H9 (cell line): ENCODE measurements at regions not wholly inside any gene's neighbourhood (a gene's known extent, or its start where the extent isn't known, plus 50 kb on each side); places are given as distances from the start of the nearest gene placed in this dataset.

Experiments
- DNase-seq: peaks from one replicate; pipeline ENCODE4 v3.0.0-alpha.2; 2017
- H2AFZ ChIP-seq: one replicate; pipeline ENCODE4 v1.6.1; 2013; ENCODE audit warnings: mild to moderate bottlenecking, low read length, control low read depth, moderate library complexity
- H2AK5ac ChIP-seq: 2 replicates; pipeline ENCODE4 v1.6.1; 2013; ENCODE audit warnings: low read length, control low read depth, mixed read lengths; ENCODE audit not compliant: insufficient read length
- H2BK120ac ChIP-seq: one replicate; pipeline ENCODE4 v1.6.1; 2013; ENCODE audit warnings: low read depth, mild to moderate bottlenecking, low read length, control low read depth, inconsistent platforms; ENCODE audit not compliant: poor library complexity, severe bottlenecking
- H2BK12ac ChIP-seq: 2 replicates; pipeline ENCODE4 v1.6.1; 2013; ENCODE audit warnings: low read length, control low read depth, mixed read lengths, low read depth; ENCODE audit not compliant: insufficient read length
- H2BK15ac ChIP-seq: 2 replicates; pipeline ENCODE4 v1.6.1; 2013; ENCODE audit warnings: low read depth, low read length, control low read depth
- H2BK20ac ChIP-seq: one replicate; pipeline ENCODE4 v1.6.1; 2013; ENCODE audit warnings: low read depth, mild to moderate bottlenecking, low read length, control low read depth, inconsistent platforms; ENCODE audit not compliant: poor library complexity, severe bottlenecking
- H2BK5ac ChIP-seq: 2 replicates; pipeline ENCODE4 v1.6.1; 2013; ENCODE audit warnings: low read length, control low read depth, mixed read lengths; ENCODE audit not compliant: insufficient read length
- H3K14ac ChIP-seq: 2 replicates; pipeline ENCODE4 v1.6.1; 2013; ENCODE audit warnings: low read length, control low read depth; ENCODE audit not compliant: insufficient read depth
- H3K18ac ChIP-seq: 2 replicates; pipeline ENCODE4 v1.6.1; 2013; ENCODE audit warnings: low read depth, mild to moderate bottlenecking, mixed read lengths, low read length, control low read depth; ENCODE audit not compliant: insufficient read length
- H3K23ac ChIP-seq: 2 replicates; pipeline ENCODE4 v1.6.1; 2013; ENCODE audit warnings: low read length, control low read depth, mixed read lengths, low read depth; ENCODE audit not compliant: insufficient read length
- H3K23me2 ChIP-seq: 2 replicates; pipeline ENCODE4 v1.6.1; 2013; ENCODE audit warnings: low read depth, mild to moderate bottlenecking, mixed read lengths, low read length, control low read depth; ENCODE audit not compliant: insufficient read length, poor library complexity, severe bottlenecking
- H3K27ac ChIP-seq: 2 replicates; pipeline ENCODE4 v1.5.1; 2013; ENCODE audit warnings: low read length, control low read depth, mixed read lengths, low read depth; ENCODE audit not compliant: insufficient read length
- H3K27me3 ChIP-seq: 2 replicates; pipeline ENCODE4 v1.6.1; 2013; ENCODE audit warnings: low read length, control low read depth, inconsistent platforms; ENCODE audit not compliant: insufficient read depth
- H3K4ac ChIP-seq: 2 replicates; pipeline ENCODE4 v1.6.1; 2013; ENCODE audit warnings: low read depth, mild to moderate bottlenecking, control low read depth, inconsistent platforms, low read length, moderate library complexity
- H3K4me1 ChIP-seq: 2 replicates; pipeline ENCODE4 v1.6.1; 2013; ENCODE audit warnings: low read length, control low read depth, inconsistent platforms; ENCODE audit not compliant: insufficient read depth
- H3K4me2 ChIP-seq: 2 replicates; pipeline ENCODE4 v1.6.1; 2013; ENCODE audit warnings: low read length, control low read depth, mixed read lengths; ENCODE audit not compliant: insufficient read length, insufficient read depth
- H3K56ac ChIP-seq: 2 replicates; pipeline ENCODE4 v1.6.1; 2013; ENCODE audit warnings: low read depth, mild to moderate bottlenecking, mixed read lengths, low read length, control low read depth; ENCODE audit not compliant: insufficient read length
- H3K79me1 ChIP-seq: 2 replicates; pipeline ENCODE4 v1.6.1; 2013; ENCODE audit warnings: low read depth, mild to moderate bottlenecking, moderate library complexity, low read length, control low read depth, inconsistent platforms; ENCODE audit not compliant: insufficient read depth, poor library complexity, severe bottlenecking
- H3K79me2 ChIP-seq: 2 replicates; pipeline ENCODE4 v1.6.1; 2013; ENCODE audit warnings: low read length, control low read depth, inconsistent platforms; ENCODE audit not compliant: insufficient read depth
- H3K9ac ChIP-seq: 2 replicates; pipeline ENCODE4 v1.6.1; 2013; ENCODE audit warnings: low read length, control low read depth, mixed read lengths; ENCODE audit not compliant: insufficient read length; ENCODE audit errors: extremely low read depth
- H3K9me3 ChIP-seq: one replicate; pipeline ENCODE4 v1.6.1; 2013; ENCODE audit warnings: low read depth, low read length, inconsistent platforms; ENCODE audit not compliant: control insufficient read depth
- H3T11ph ChIP-seq: one replicate; pipeline ENCODE4 v1.6.1; 2013; ENCODE audit warnings: mild to moderate bottlenecking, low read length, control low read depth, inconsistent platforms
- H4K20me1 ChIP-seq: one replicate; pipeline ENCODE4 v1.6.1; 2013; ENCODE audit not compliant: control insufficient read depth, insufficient read length, insufficient read depth
- H4K5ac ChIP-seq: 2 replicates; pipeline ENCODE4 v1.6.1; 2013; ENCODE audit warnings: low read depth, mild to moderate bottlenecking, mixed read lengths, low read length, control low read depth; ENCODE audit not compliant: insufficient read length
- H4K8ac ChIP-seq: replicated peaks from 2 replicates; pipeline ENCODE4 v1.6.1; 2013; ENCODE audit warnings: low read length, control low read depth, mixed read lengths, low read depth; ENCODE audit not compliant: insufficient read length
- H4K91ac ChIP-seq: 2 replicates; pipeline ENCODE4 v1.6.1; 2013; ENCODE audit warnings: low read depth, mild to moderate bottlenecking, moderate library complexity, mixed read lengths, low read length, control low read depth; ENCODE audit not compliant: insufficient read length
- H3K27ac Mint-ChIP-seq, 3 experiments: 2 replicates in 2 of 3; 3 replicates in 1 of 3; pipeline ENCODE4 v1.8.0; 2020 to 2021; ENCODE audit warnings: mixed read lengths in 3 of 3, mild to moderate bottlenecking in 1 of 3, moderate library complexity in 1 of 3
- H3K27me3 Mint-ChIP-seq: 2 replicates; pipeline ENCODE4 v1.8.0; 2021; ENCODE audit warnings: low read depth, mild to moderate bottlenecking, moderate library complexity, mixed read lengths
- H3K36me3 Mint-ChIP-seq, 3 experiments: 2 replicates in 2 of 3; 3 replicates in 1 of 3; pipeline ENCODE4 v1.8.0; 2020 to 2021; ENCODE audit warnings: low read depth in 3 of 3, mixed read lengths in 3 of 3; ENCODE audit not compliant: insufficient read depth in 1 of 3
- H3K4me1 Mint-ChIP-seq, 2 experiments: 2 replicates each; pipeline ENCODE4 v1.8.0; 2020; ENCODE audit warnings: mixed read lengths in 2 of 2
- H3K4me3 Mint-ChIP-seq, 2 experiments: 2 replicates in 1 of 2; 3 replicates in 1 of 2; pipeline ENCODE4 v1.8.0; 2020 to 2021; ENCODE audit warnings: mild to moderate bottlenecking in 2 of 2, mixed read lengths in 2 of 2, moderate library complexity in 1 of 2
- H3K9me3 Mint-ChIP-seq, 2 experiments: 2 replicates in 1 of 2; 3 replicates in 1 of 2; pipeline ENCODE4 v1.8.0; 2020; ENCODE audit warnings: mild to moderate bottlenecking in 2 of 2, mixed read lengths in 2 of 2, moderate library complexity in 1 of 2
- CTCF ChIP-seq: fragments of 200-600 bp; sonication (generic); conservative IDR thresholded peaks from 3 replicates; pipeline ENCODE4 v1.8.0; 2021; ENCODE audit warnings: antibody characterized with exemption, mild to moderate bottlenecking
- WGBS: extraction: QIAGEN DNeasy Blood & Tissue Kit; methylation state at CpG from one replicate; pipeline ENCODE4 v1.1.7; 2013; ENCODE audit warnings: missing lambda C conversion rate, low lambda C conversion rate, mixed read lengths; ENCODE audit not compliant: insufficient read length; ENCODE audit errors: extremely low coverage; 5-methylcytosine and 5-hydroxymethylcytosine counted together

GRCh38 chr3:159488602-159489001 lies 500.0 kb upstream of the IL12A start:
- H3K23ac ChIP-seq, result no peak overlapping the region
- H3K4me3 Mint-ChIP-seq, result no peak overlapping the region
- H3K27ac Mint-ChIP-seq, result no peak overlapping the region
- H2BK12ac ChIP-seq, result no peak overlapping the region
- H3K14ac ChIP-seq, result no peak overlapping the region
- no peak overlapping the region for H3T11ph ChIP-seq
- H3K4ac ChIP-seq, result no peak overlapping the region
- H3K56ac ChIP-seq, result no peak overlapping the region
- no peak overlapping the region for H3K4me2 ChIP-seq
- peak overlapping the region; percentile 24; the same call in 1 of the 2 replicates for H2BK15ac ChIP-seq
- no peaks in the 10 kb centered on the region for H3K4me1 ChIP-seq
- H3K27me3 Mint-ChIP-seq, result no peaks in the 10 kb centered on the region
- no peak overlapping the region for H4K8ac ChIP-seq
- WGBS, result no CpG with 5 or more reads among the region's 2 CpGs
- no peak overlapping the region for H3K27ac ChIP-seq
- TF ChIP-seq CTCF, result no peak
- H3K79me2 ChIP-seq, result no peaks in the 10 kb centered on the region
- no peak overlapping the region for H2AFZ ChIP-seq
- H2BK5ac ChIP-seq, result no peak overlapping the region
- H3K79me1 ChIP-seq, result no peaks in the 10 kb centered on the region
- H3K4me1 Mint-ChIP-seq, result peaks cover 2 to 3% of the 10 kb centered on the region in 2 experiments; a peak in 1 of 4 replicates
- no peaks in the 10 kb centered on the region for H3K9me3 ChIP-seq
- H3K18ac ChIP-seq, result no peak overlapping the region
- H2AK5ac ChIP-seq, result no peak overlapping the region
- no peak overlapping the region for H4K91ac ChIP-seq
- peaks cover 9 to 13% of the 10 kb centered on the region in 2 experiments for H3K9me3 Mint-ChIP-seq
- no peaks in the 10 kb centered on the region for H3K27me3 ChIP-seq
- no peak overlapping the region for H4K5ac ChIP-seq
- H3K9ac ChIP-seq, result no peak overlapping the region
- H2BK120ac ChIP-seq, result no peak overlapping the region
- H2BK20ac ChIP-seq, result no peak overlapping the region
- no peaks in the 10 kb centered on the region for H3K23me2 ChIP-seq
- peaks cover 5 to 12% (median 8%) of the 10 kb centered on the region in 3 experiments; a peak in 6 of 7 replicates for H3K36me3 Mint-ChIP-seq
- no peaks in the 10 kb centered on the region for H4K20me1 ChIP-seq
- no peak for DNase-seq
